Activated naive CD8-positive, alpha-beta T cell (primary cell): ENCODE measurements at regions not wholly inside any gene's neighbourhood (a gene's known extent, or its start where the extent isn't known, plus 50 kb on each side); places are given as distances from the start of the nearest gene placed in this dataset.

ENCODE experiments used
- H3K27ac Mint-ChIP-seq: one replicate; pipeline ENCODE4 v1.8.0; 2021; ENCODE audit warnings: mixed read lengths
- H3K27me3 Mint-ChIP-seq: one replicate; pipeline ENCODE4 v1.8.0; 2021; ENCODE audit warnings: mixed read lengths
- H3K36me3 Mint-ChIP-seq: one replicate; pipeline ENCODE4 v1.8.0; 2021; ENCODE audit warnings: mixed read lengths
- H3K4me1 Mint-ChIP-seq: one replicate; pipeline ENCODE4 v1.8.0; 2021; ENCODE audit warnings: low read depth, mixed read lengths
- H3K4me3 Mint-ChIP-seq: one replicate; pipeline ENCODE4 v1.8.0; 2021; ENCODE audit warnings: mild to moderate bottlenecking, mixed read lengths
- H3K9me3 Mint-ChIP-seq: one replicate; pipeline ENCODE4 v1.8.0; 2021; ENCODE audit warnings: low read depth, mixed read lengths

- Mint-ChIP-seq H3K9me3 (peaks cover 8% of the 10 kb centered on the region), H3K4me1 (peaks cover 9% of the 10 kb centered on the region), H3K27me3 (peaks cover 18% of the 10 kb centered on the region), H3K4me3 (peak overlapping the region; percentile 57), H3K27ac (no peak overlapping the region), H3K36me3 (no peaks in the 10 kb centered on the region)
Observed at GRCh38 chr7:54663186-54663585, 95.8 kb downstream of the SEC61G start.

GRCh38 chr7:54662701-54663100, 96.3 kb downstream of the SEC61G start:
- no peak overlapping the region for H3K4me3 Mint-ChIP-seq
- H3K27ac Mint-ChIP-seq = no peak overlapping the region
- peaks cover 8% of the 10 kb centered on the region for H3K9me3 Mint-ChIP-seq
- H3K4me1 Mint-ChIP-seq = peaks cover 9% of the 10 kb centered on the region
- peaks cover 18% of the 10 kb centered on the region for H3K27me3 Mint-ChIP-seq
- no peaks in the 10 kb centered on the region for H3K36me3 Mint-ChIP-seq

- Mint-ChIP-seq H3K9me3 (peaks cover 4% of the 10 kb centered on the region), H3K36me3 (no peaks in the 10 kb centered on the region), H3K27ac (no peak overlapping the region), H3K4me3 (no peak overlapping the region), H3K4me1 (no peaks in the 10 kb centered on the region), H3K27me3 (peaks cover 3% of the 10 kb centered on the region)
Observed at GRCh38 chr7:54653905-54654304, 105.1 kb downstream of the SEC61G start.

- no peaks in the 10 kb centered on the region for H3K4me1 Mint-ChIP-seq
- no peak overlapping the region for H3K4me3 Mint-ChIP-seq
- peaks cover 2% of the 10 kb centered on the region for H3K27me3 Mint-ChIP-seq
- no peaks in the 10 kb centered on the region for H3K36me3 Mint-ChIP-seq
- no peaks in the 10 kb centered on the region for H3K9me3 Mint-ChIP-seq
- no peak overlapping the region for H3K27ac Mint-ChIP-seq
Observed at GRCh38 chr7:54643064-54643463, 100.9 kb downstream of the VSTM2A start.

GRCh38 chr7:54637712-54638396, 95.7 kb downstream of the VSTM2A start:
- H3K27me3 Mint-ChIP-seq = no peaks in the 10 kb centered on the region
- H3K4me3 Mint-ChIP-seq = no peak overlapping the region
- no peaks in the 10 kb centered on the region for H3K4me1 Mint-ChIP-seq
- H3K27ac Mint-ChIP-seq = no peak overlapping the region
- no peaks in the 10 kb centered on the region for H3K36me3 Mint-ChIP-seq
- no peaks in the 10 kb centered on the region for H3K9me3 Mint-ChIP-seq

GRCh38 chr7:54632696-54633095, 90.5 kb downstream of the VSTM2A start:
- Mint-ChIP-seq H3K9me3 (peaks cover 9% of the 10 kb centered on the region), H3K27ac (no peak overlapping the region), H3K36me3 (no peaks in the 10 kb centered on the region), H3K4me3 (no peak overlapping the region), H3K4me1 (no peaks in the 10 kb centered on the region), H3K27me3 (no peaks in the 10 kb centered on the region)

- H3K36me3 Mint-ChIP-seq = no peaks in the 10 kb centered on the region
- no peak overlapping the region for H3K4me3 Mint-ChIP-seq
- H3K4me1 Mint-ChIP-seq = no peaks in the 10 kb centered on the region
- peaks cover 9% of the 10 kb centered on the region for H3K9me3 Mint-ChIP-seq
- H3K27me3 Mint-ChIP-seq = no peaks in the 10 kb centered on the region
- H3K27ac Mint-ChIP-seq = no peak overlapping the region
Observed at GRCh38 chr7:54629771-54630170, 87.6 kb downstream of the VSTM2A start.

GRCh38 chr7:54622696-54623309, 80.6 kb downstream of the VSTM2A start:
- Mint-ChIP-seq H3K9me3 (no peaks in the 10 kb centered on the region), H3K27me3 (no peaks in the 10 kb centered on the region), H3K4me1 (no peaks in the 10 kb centered on the region), H3K36me3 (no peaks in the 10 kb centered on the region), H3K4me3 (no peak overlapping the region), H3K27ac (no peak overlapping the region)
